ENCODE measurements at regions not wholly inside any gene's neighbourhood (a gene's known extent, or its start where the extent isn't known, plus 50 kb on each side); places are given as distances from the start of the nearest gene placed in this dataset.

- no peak for TF ChIP-seq CTCF (IDR thresholded peaks at IDR 0.05)
- no peak for TF ChIP-seq EP300 (IDR thresholded peaks at IDR 0.05)
- TF ChIP-seq POLR2AphosphoS5 (IDR thresholded peaks at IDR 0.05) = no peak
These were observed 322.4 kb upstream of the GRAMD2B start for GRCh38 chr5:126100767-126101166.

Data from suprapubic skin (tissue), 4 donors.